ENCODE measurements at regions not wholly inside any gene's neighbourhood (a gene's known extent, or its start where the extent isn't known, plus 50 kb on each side); places are given as distances from the start of the nearest gene placed in this dataset.

GRCh38 chr18:59783138-59783537, 85.9 kb upstream of the CCBE1 start:
- no peak for TF ChIP-seq POLR2AphosphoS5 (IDR thresholded peaks at IDR 0.05; ENCODE audit: borderline replicate concordance, low read depth, low read length)
- no peak for TF ChIP-seq EZH2 (IDR thresholded peaks at IDR 0.05)
- TF ChIP-seq FOXP2 (optimal IDR thresholded peaks at IDR 0.05; ENCODE audit: control extremely low read depth, extremely low read length, insufficient read depth) = no peak

Measured in SK-N-MC (cell line).